ENCODE measurements at regions not wholly inside any gene's neighbourhood (a gene's known extent, or its start where the extent isn't known, plus 50 kb on each side); places are given as distances from the start of the nearest gene placed in this dataset.
"Not testable (repeated sequence)": the region's sequence is repeated elsewhere in the genome, so short reads cannot be mapped to it uniquely, and the experiment has no call there.

- DNase-seq (ENCODE audit: low read depth), result peak; percentile 31
Measured at GRCh38 chr14:22190411-22191191, 398.4 kb downstream of the DAD1 start.

GRCh38 chr14:22189881-22190280, 399.1 kb downstream of the DAD1 start:
- DNase-seq (ENCODE audit: low read depth), result no peak

GRCh38 chr14:22188318-22188717, 400.7 kb downstream of the DAD1 start:
- no peak for DNase-seq (ENCODE audit: low read depth)

- no peak for DNase-seq (ENCODE audit: low read depth)
Measured at GRCh38 chr14:22185789-22186188, 403.2 kb downstream of the DAD1 start.

GRCh38 chr14:22185191-22185590, 403.8 kb downstream of the DAD1 start:
- no peak for DNase-seq (ENCODE audit: low read depth)

GRCh38 chr14:22184830-22185168, 404.2 kb downstream of the DAD1 start:
- no peak for DNase-seq (ENCODE audit: low read depth)

GRCh38 chr14:22184157-22184829, 404.7 kb downstream of the DAD1 start:
- peak; percentile 20 for DNase-seq (ENCODE audit: low read depth)

GRCh38 chr14:22180045-22180444, 409.0 kb downstream of the DAD1 start:
- no peak for DNase-seq (ENCODE audit: low read depth)

GRCh38 chr14:22179190-22179589, 409.8 kb downstream of the DAD1 start:
- no peak for DNase-seq (ENCODE audit: low read depth)

- DNase-seq (ENCODE audit: low read depth), result no peak
Measured at GRCh38 chr14:22178333-22178839, 410.6 kb downstream of the DAD1 start.

- no peak for DNase-seq (ENCODE audit: low read depth)
Measured at GRCh38 chr14:22177870-22178269, 411.2 kb downstream of the DAD1 start.

- DNase-seq (ENCODE audit: low read depth), result no peak
Measured at GRCh38 chr14:22176957-22177356, 412.1 kb downstream of the DAD1 start.

GRCh38 chr14:22175278-22175558, 413.8 kb downstream of the DAD1 start:
- DNase-seq (ENCODE audit: low read depth), result not testable (repeated sequence)

- no peak for DNase-seq (ENCODE audit: low read depth)
Measured at GRCh38 chr14:22174412-22175277, 414.4 kb downstream of the DAD1 start.

- no peak for DNase-seq (ENCODE audit: low read depth)
Measured at GRCh38 chr14:22168092-22168955, 420.7 kb downstream of the DAD1 start.

GRCh38 chr14:22164616-22165015, 424.4 kb downstream of the DAD1 start:
- DNase-seq (ENCODE audit: low read depth), result no peak

GRCh38 chr14:22163051-22163450, 426.0 kb downstream of the DAD1 start:
- no peak for DNase-seq (ENCODE audit: low read depth)

GRCh38 chr14:22159957-22160356, 429.1 kb downstream of the DAD1 start:
- DNase-seq (ENCODE audit: low read depth), result no peak

GRCh38 chr14:22159099-22159498, 429.9 kb downstream of the DAD1 start:
- DNase-seq (ENCODE audit: low read depth), result peak; percentile 67

GRCh38 chr14:22158560-22158959, 430.5 kb downstream of the DAD1 start:
- DNase-seq (ENCODE audit: low read depth), result no peak

- DNase-seq (ENCODE audit: low read depth), result no peak
Measured at GRCh38 chr14:22155571-22155970, 433.5 kb downstream of the DAD1 start.

GRCh38 chr14:22152903-22153302, 436.1 kb downstream of the DAD1 start:
- DNase-seq (ENCODE audit: low read depth), result no peak

Measured in HS-27A (cell line).